Astrocyte (in vitro differentiated cells and primary cell): ENCODE measurements at regions not wholly inside any gene's neighbourhood (a gene's known extent, or its start where the extent isn't known, plus 50 kb on each side); places are given as distances from the start of the nearest gene placed in this dataset.

Experiments used
- CTCF ChIP-seq: IDR thresholded peaks from 2 replicates; pipeline ENCODE4 v1.5.1; 2011; ENCODE audit warnings: low read depth, mild to moderate bottlenecking, inconsistent platforms, low read length, moderate library complexity; ENCODE audit not compliant: insufficient read depth
- EZH2 ChIP-seq: IDR thresholded peaks from 2 replicates; pipeline ENCODE4 v1.6.1; 2012; ENCODE audit warnings: mild to moderate bottlenecking, low read length, inconsistent platforms; ENCODE audit not compliant: insufficient read depth

GRCh38 chr10:125261491-125262186 is 101.3 kb upstream of the CTBP2 start:
- TF ChIP-seq CTCF (no peak), EZH2 (no peak)
